Mesenchymal stem cell (in vitro differentiated cells and primary cell): ENCODE measurements at regions not wholly inside any gene's neighbourhood (a gene's known extent, or its start where the extent isn't known, plus 50 kb on each side); places are given as distances from the start of the nearest gene placed in this dataset.

Source experiments
- DNase-seq: peaks from one replicate; pipeline ENCODE4 v3.0.0-alpha.2; 2013
- H2AFZ ChIP-seq: one replicate; pipeline ENCODE4 v1.6.1; 2013; ENCODE audit warnings: low read depth, mild to moderate bottlenecking, control low read depth, inconsistent platforms, low read length, moderate library complexity
- H2AK5ac ChIP-seq: 2 replicates; pipeline ENCODE4 v1.6.1; 2013; ENCODE audit warnings: low read length, moderate library complexity, mild to moderate bottlenecking, inconsistent platforms; ENCODE audit not compliant: severe bottlenecking
- H2BK120ac ChIP-seq: one replicate; pipeline ENCODE4 v1.6.1; 2013; ENCODE audit warnings: low read depth, mild to moderate bottlenecking, inconsistent platforms, low read length, moderate library complexity
- H2BK12ac ChIP-seq, 2 experiments: one replicate each; pipeline ENCODE4 v1.6.1; 2013; ENCODE audit warnings: inconsistent platforms in 2 of 2, low read length in 2 of 2, mild to moderate bottlenecking in 2 of 2, moderate library complexity in 2 of 2, control low read depth in 1 of 2
- H2BK15ac ChIP-seq: one replicate; pipeline ENCODE4 v1.6.1; 2013; ENCODE audit warnings: mild to moderate bottlenecking, low read depth, inconsistent platforms; ENCODE audit not compliant: poor library complexity, severe bottlenecking
- H2BK5ac ChIP-seq: 2 replicates; pipeline ENCODE4 v1.6.1; 2013; ENCODE audit warnings: low read depth, mild to moderate bottlenecking, low read length, control low read depth, inconsistent platforms; ENCODE audit not compliant: poor library complexity, severe bottlenecking
- H3K14ac ChIP-seq, 2 experiments: one replicate each; pipeline ENCODE4 v1.6.1; 2013; ENCODE audit warnings: inconsistent platforms in 2 of 2, low read length in 2 of 2, control low read depth in 1 of 2, mild to moderate bottlenecking in 1 of 2, moderate library complexity in 1 of 2
- H3K18ac ChIP-seq, 2 experiments: one replicate each; pipeline ENCODE4 v1.6.1; 2013; ENCODE audit warnings: inconsistent platforms in 2 of 2, low read length in 2 of 2, control low read depth in 1 of 2, low read depth in 1 of 2, mild to moderate bottlenecking in 1 of 2
- H3K23ac ChIP-seq, 2 experiments: one replicate each; pipeline ENCODE4 v1.6.1; 2013; ENCODE audit warnings: inconsistent platforms in 2 of 2, low read length in 2 of 2, mild to moderate bottlenecking in 2 of 2, moderate library complexity in 2 of 2, control low read depth in 1 of 2
- H3K27ac ChIP-seq: 2 replicates; pipeline ENCODE4 v1.5.1; 2013; ENCODE audit warnings: mild to moderate bottlenecking, moderate library complexity, low read length, control low read depth, inconsistent platforms; ENCODE audit not compliant: poor library complexity, severe bottlenecking
- H3K27me3 ChIP-seq, 2 experiments: 2 replicates each; pipeline versions ENCODE4 v1.6.1 to v1.7.0; 2013; ENCODE audit warnings: low read length in 2 of 2, mild to moderate bottlenecking in 2 of 2, moderate library complexity in 2 of 2, control low read depth in 1 of 2, inconsistent platforms in 1 of 2; ENCODE audit not compliant: control insufficient read depth in 1 of 2, insufficient read depth in 1 of 2
- H3K36me3 ChIP-seq, 2 experiments: 2 replicates each; pipeline versions ENCODE4 v1.6.1 to v1.7.0; 2013; ENCODE audit warnings: low read length in 2 of 2, control low read depth in 1 of 2, inconsistent platforms in 1 of 2, low read depth in 1 of 2, mild to moderate bottlenecking in 1 of 2; ENCODE audit not compliant: insufficient read depth in 2 of 2, control insufficient read depth in 1 of 2
- H3K4ac ChIP-seq, 2 experiments: one replicate each; pipeline ENCODE4 v1.6.1; 2013; ENCODE audit warnings: inconsistent platforms in 2 of 2, low read length in 2 of 2, mild to moderate bottlenecking in 2 of 2, moderate library complexity in 2 of 2, control low read depth in 1 of 2, low read depth in 1 of 2
- H3K4me1 ChIP-seq: 2 replicates; pipeline ENCODE4 v1.6.1; 2013; ENCODE audit warnings: low read depth, low read length, control low read depth; ENCODE audit not compliant: control insufficient read depth, insufficient read depth
- H3K4me2 ChIP-seq: 2 replicates; pipeline ENCODE4 v1.6.1; 2013; ENCODE audit warnings: low read length, mild to moderate bottlenecking, inconsistent platforms; ENCODE audit not compliant: poor library complexity, severe bottlenecking
- H3K4me3 ChIP-seq, 2 experiments: 2 replicates each; pipeline versions ENCODE4 v1.5.1 to v1.7.0; 2013; ENCODE audit warnings: low read length in 2 of 2, mild to moderate bottlenecking in 2 of 2, control low read depth in 1 of 2, low read depth in 1 of 2; ENCODE audit not compliant: insufficient read depth in 1 of 2
- H3K79me1 ChIP-seq: replicated peaks from 2 replicates; pipeline ENCODE4 v1.6.1; 2013; ENCODE audit warnings: mild to moderate bottlenecking, control low read depth, low read length, inconsistent platforms; ENCODE audit not compliant: poor library complexity, severe bottlenecking
- H3K9ac ChIP-seq: 2 replicates; pipeline ENCODE4 v1.7.0; 2013; ENCODE audit warnings: mild to moderate bottlenecking, low read length, moderate library complexity
- H3K9me3 ChIP-seq: 2 replicates; pipeline ENCODE4 v1.7.0; 2013; ENCODE audit warnings: mild to moderate bottlenecking, low read length; ENCODE audit not compliant: control insufficient read depth
- H4K8ac ChIP-seq: one replicate; pipeline ENCODE4 v1.6.1; 2013; ENCODE audit warnings: inconsistent platforms, mild to moderate bottlenecking, low read length, moderate library complexity
- H4K91ac ChIP-seq: one replicate; pipeline ENCODE4 v1.6.1; 2013; ENCODE audit warnings: mild to moderate bottlenecking, low read length, inconsistent platforms
- WGBS: methylation state at CpG from one replicate; pipeline ENCODE4 v1.1.7; 2013; ENCODE audit warnings: mixed read lengths; 5-methylcytosine and 5-hydroxymethylcytosine counted together

DNA sequence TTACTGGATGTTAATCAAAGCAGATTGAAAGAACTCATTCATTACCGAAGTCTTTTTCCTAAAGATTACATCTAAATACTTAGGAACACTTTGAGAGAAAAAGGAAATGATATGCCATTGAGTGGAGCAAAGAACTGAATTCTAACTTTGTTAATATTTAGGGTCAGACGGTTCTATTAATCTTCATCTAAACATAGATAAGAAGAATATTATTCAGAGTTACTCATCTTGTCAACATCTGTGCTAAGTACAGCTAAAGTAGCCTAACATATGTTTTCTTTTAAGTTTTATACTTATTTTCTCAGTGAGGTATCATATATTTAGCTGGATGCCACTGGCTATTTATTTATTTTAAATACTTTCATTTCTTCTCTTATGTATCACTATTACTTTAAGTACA, 1763.7 kb downstream of the EFNA5 start:
- DNase-seq = no peak
- Histone ChIP-seq H3K79me1 (no peaks in the 10 kb centered on the region), H3K4ac (no peak overlapping the region), H2BK120ac (no peak overlapping the region), H2AFZ (no peak overlapping the region), H2BK15ac (no peak overlapping the region), H3K27ac (no peak overlapping the region), H3K27me3 (no peaks in the 10 kb centered on the region), H3K4me1 (no peaks in the 10 kb centered on the region), H3K4me2 (no peak overlapping the region), H2BK5ac (no peak overlapping the region), H3K4me3 (no peak overlapping the region), H3K23ac (no peak overlapping the region), H3K14ac (no peak overlapping the region), H3K18ac (no peak overlapping the region), H3K9me3 (no peaks in the 10 kb centered on the region), H4K8ac (no peak overlapping the region), H4K91ac (no peak overlapping the region), H2BK12ac (no peak overlapping the region), H2AK5ac (no peak overlapping the region), H3K36me3 (no peaks in the 10 kb centered on the region), H3K9ac (no peak overlapping the region)
- WGBS = no CpG with 5 or more reads among the region's 2 CpGs

GRCh38 chr5:105905392-105905791, 1765.3 kb downstream of the EFNA5 start:
- no peak overlapping the region for H3K4ac ChIP-seq
- H3K18ac ChIP-seq = no peak overlapping the region
- DNase-seq = no peak
- H2AK5ac ChIP-seq = no peak overlapping the region
- WGBS = 88% methylated on average over 1 of the region's 3 CpGs
- no peak overlapping the region for H2BK120ac ChIP-seq
- H2BK15ac ChIP-seq = no peak overlapping the region
- H3K4me1 ChIP-seq = no peaks in the 10 kb centered on the region
- H3K36me3 ChIP-seq = no peaks in the 10 kb centered on the region
- H3K9me3 ChIP-seq = no peaks in the 10 kb centered on the region
- H2BK5ac ChIP-seq = no peak overlapping the region
- H4K91ac ChIP-seq = no peak overlapping the region
- H3K4me3 ChIP-seq = no peak overlapping the region
- no peak overlapping the region for H4K8ac ChIP-seq
- H3K27ac ChIP-seq = no peak overlapping the region
- no peak overlapping the region for H2AFZ ChIP-seq
- no peaks in the 10 kb centered on the region for H3K79me1 ChIP-seq
- no peak overlapping the region for H3K14ac ChIP-seq
- no peak overlapping the region for H3K23ac ChIP-seq
- H3K4me2 ChIP-seq = no peak overlapping the region
- H3K9ac ChIP-seq = no peak overlapping the region
- H3K27me3 ChIP-seq = no peaks in the 10 kb centered on the region
- H2BK12ac ChIP-seq = no peak overlapping the region

GRCh38 chr5:105903069-105903468, 1767.7 kb downstream of the EFNA5 start:
- Histone ChIP-seq H3K4me3 (peak overlapping the region in 1 of 2 experiments; percentile 34), H4K91ac (no peak overlapping the region), H2BK12ac (no peak overlapping the region), H3K23ac (no peak overlapping the region), H3K14ac (no peak overlapping the region), H3K4me2 (no peak overlapping the region), H3K4ac (no peak overlapping the region), H2AFZ (no peak overlapping the region), H3K79me1 (no peaks in the 10 kb centered on the region), H4K8ac (no peak overlapping the region), H2AK5ac (no peak overlapping the region), H2BK15ac (no peak overlapping the region), H3K18ac (no peak overlapping the region), H2BK5ac (no peak overlapping the region), H3K9me3 (no peaks in the 10 kb centered on the region), H3K36me3 (no peaks in the 10 kb centered on the region), H3K4me1 (no peaks in the 10 kb centered on the region), H2BK120ac (no peak overlapping the region), H3K27ac (no peak overlapping the region), H3K9ac (peak overlapping the region; percentile 55), H3K27me3 (no peaks in the 10 kb centered on the region)
- DNase-seq = no peak
- WGBS = 96% methylated on average over 4 of the region's 4 CpGs

GRCh38 chr5:105899726-105900125, 1771.0 kb downstream of the EFNA5 start:
- H3K4me1 ChIP-seq = no peaks in the 10 kb centered on the region
- no peak overlapping the region for H2BK15ac ChIP-seq
- H2BK120ac ChIP-seq = no peak overlapping the region
- no peak overlapping the region for H3K4ac ChIP-seq
- no peak overlapping the region for H3K27ac ChIP-seq
- H3K18ac ChIP-seq = no peak overlapping the region
- H2BK5ac ChIP-seq = no peak overlapping the region
- H3K4me2 ChIP-seq = no peak overlapping the region
- no peak overlapping the region for H3K9ac ChIP-seq
- no peak for DNase-seq
- no peak overlapping the region for H2AK5ac ChIP-seq
- no peaks in the 10 kb centered on the region for H3K9me3 ChIP-seq
- no peak overlapping the region for H3K4me3 ChIP-seq
- H3K14ac ChIP-seq = no peak overlapping the region
- no peaks in the 10 kb centered on the region for H3K27me3 ChIP-seq
- H4K8ac ChIP-seq = no peak overlapping the region
- WGBS = 100% methylated on average over 2 of the region's 3 CpGs
- H2BK12ac ChIP-seq = no peak overlapping the region
- no peak overlapping the region for H2AFZ ChIP-seq
- no peak overlapping the region for H3K23ac ChIP-seq
- no peaks in the 10 kb centered on the region for H3K79me1 ChIP-seq
- H4K91ac ChIP-seq = no peak overlapping the region
- no peaks in the 10 kb centered on the region for H3K36me3 ChIP-seq
